GM13976 (cell line): ENCODE measurements at regions not wholly inside any gene's neighbourhood (a gene's known extent, or its start where the extent isn't known, plus 50 kb on each side); places are given as distances from the start of the nearest gene placed in this dataset.

Experiments
- DNase-seq: peaks from one replicate; pipeline ENCODE4 v3.0.0; 2012; ENCODE audit warnings: low spot score
- CTCF ChIP-seq: IDR thresholded peaks from 2 replicates; pipeline ENCODE4 v1.5.1; 2012; ENCODE audit warnings: borderline replicate concordance, mild to moderate bottlenecking; ENCODE audit not compliant: insufficient read depth; ENCODE audit errors: extremely low read depth, missing control alignments, control extremely low read depth
- in situ Hi-C: fragments of 300-500 bp; cut with MboI; formaldehyde crosslinking; loops from one replicate; pipeline ENCODE4 v1.12.0; 2022; ENCODE audit warnings: low sequenced_read_pairs, mixed read lengths, inconsistent platforms; ENCODE audit not compliant: unreplicated experiment

DNA sequence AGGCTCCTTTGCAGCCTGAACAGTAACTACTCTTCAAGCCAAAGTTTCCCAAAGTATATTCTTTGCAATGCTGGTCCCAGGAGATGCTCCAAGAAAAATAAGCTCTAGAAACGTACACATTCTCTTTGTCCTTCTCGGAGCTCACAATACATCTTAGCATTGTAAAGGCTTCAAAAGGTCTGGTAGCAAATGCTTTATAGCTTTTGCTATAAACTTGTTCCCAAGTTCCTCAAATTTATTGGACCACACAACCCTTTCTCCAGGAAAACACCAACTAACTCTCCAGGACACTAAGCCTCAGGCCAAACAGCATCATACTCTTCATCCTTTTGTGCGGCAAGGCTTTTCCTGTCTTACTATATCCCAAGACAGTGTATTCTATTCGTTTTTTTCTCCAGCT lies 455.6 kb upstream of the PROK2 start:
- no peak for TF ChIP-seq CTCF
- in situ Hi-C loops: no loop called here
- no peak for DNase-seq

GRCh38 chr3:72238801-72239200 lies 453.9 kb upstream of the PROK2 start:
- TF ChIP-seq CTCF: no peak
- no peak for DNase-seq
- in situ Hi-C loops: no loop called here

GRCh38 chr3:72238010-72238691 lies 453.2 kb upstream of the PROK2 start:
- no peak for DNase-seq
- in situ Hi-C loops: no loop called here
- TF ChIP-seq CTCF: no peak

DNA sequence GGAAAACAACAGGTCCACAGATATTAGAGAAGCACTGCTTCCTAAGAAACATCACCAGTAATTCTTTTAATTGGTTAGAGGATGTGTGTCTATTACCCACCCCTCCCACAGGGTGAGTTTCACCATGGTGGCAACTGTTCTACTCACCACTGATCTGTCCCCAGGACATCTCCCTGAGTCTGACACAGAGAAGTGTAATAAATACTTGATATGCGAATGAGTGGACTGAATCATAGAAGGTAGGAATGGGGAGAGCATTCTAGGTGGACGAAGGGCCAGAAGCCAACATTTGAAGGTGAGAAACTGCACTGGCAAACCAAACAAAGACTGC lies 452.7 kb upstream of the PROK2 start:
- no peak for DNase-seq
- in situ Hi-C loops: no loop called here
- TF ChIP-seq CTCF: no peak

DNA sequence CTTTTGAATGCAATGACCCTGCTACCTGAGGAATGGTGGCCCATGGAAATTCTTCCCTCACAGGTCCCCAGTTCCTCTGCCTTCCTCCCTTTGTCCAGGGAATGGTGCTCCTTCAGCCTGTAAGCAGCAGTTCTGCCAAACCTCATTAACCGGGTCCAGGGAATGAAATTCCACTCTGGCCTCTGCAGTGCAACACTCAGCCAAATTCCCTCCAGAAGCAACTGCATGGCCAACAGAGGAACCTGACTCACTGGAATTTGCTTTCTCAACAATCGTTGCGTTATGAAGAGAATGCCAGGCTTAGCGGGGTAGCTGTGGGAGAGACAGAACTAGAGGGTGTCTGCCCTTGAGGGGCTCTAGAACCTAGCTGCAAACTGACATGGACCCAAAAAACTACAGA lies 449.4 kb upstream of the PROK2 start:
- in situ Hi-C loops: no loop called here
- no peak for DNase-seq
- TF ChIP-seq CTCF: no peak

DNA sequence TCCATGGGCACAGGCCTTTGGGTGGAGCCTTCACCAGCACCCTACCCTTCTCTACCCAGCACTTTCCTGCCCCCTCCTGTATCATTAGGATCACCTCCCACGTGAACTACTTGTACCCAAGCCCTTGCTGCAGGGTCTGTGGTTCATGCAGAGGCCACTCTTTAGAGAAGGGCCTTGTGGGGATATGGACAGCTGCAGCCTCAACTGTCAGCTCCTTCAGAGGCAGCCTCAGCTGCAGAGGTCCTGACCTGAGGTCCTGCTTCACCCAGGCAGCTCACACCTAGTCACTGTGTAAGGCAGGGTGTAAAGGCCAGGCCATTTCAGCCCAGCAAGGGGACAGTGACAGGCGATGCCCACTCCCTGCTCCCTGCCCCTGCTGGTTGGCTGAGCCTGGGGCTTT lies 448.6 kb upstream of the PROK2 start:
- in situ Hi-C loops: no loop called here
- DNase-seq: no peak
- no peak for TF ChIP-seq CTCF

GRCh38 chr3:72232777-72233176 lies 447.8 kb upstream of the PROK2 start:
- DNase-seq: no peak
- TF ChIP-seq CTCF: no peak
- in situ Hi-C loops: no loop called here
